B cell (primary cell): ENCODE measurements at regions not wholly inside any gene's neighbourhood (a gene's known extent, or its start where the extent isn't known, plus 50 kb on each side); places are given as distances from the start of the nearest gene placed in this dataset.

Source experiments
- ATAC-seq: fragments of 200-7000 bp; cut with Tn5 transposase; one replicate; pipeline ENCODE4 v1.10.0; 2021; ENCODE audit warnings: low read depth, mild to moderate bottlenecking, moderate number of reproducible peaks, moderate library complexity
- CTCF ChIA-PET: fragments of 350-600 bp; sonication (Branson Sonifier 250); formaldehyde crosslinking; loops from one replicate; lab custom pipeline; 2021; ENCODE audit warnings: antibody characterized with exemption, inconsistent platforms; lab: Charles Lee
- POLR2A ChIA-PET: fragments of 350-600 bp; sonication (Branson Sonifier 250); formaldehyde crosslinking; loops from one replicate; lab custom pipeline; 2021; ENCODE audit warnings: antibody characterized with exemption; lab: Charles Lee
- DNase-seq: peaks from one replicate; pipeline ENCODE4 v3.0.0; 2013
- H2AFZ ChIP-seq: 2 replicates; pipeline ENCODE4 v1.6.1; 2012; ENCODE audit warnings: mild to moderate bottlenecking, low read depth, low read length; ENCODE audit not compliant: insufficient read depth, poor library complexity, severe bottlenecking
- H3K27ac ChIP-seq, 2 donors: 1 replicate in 1 of 2; 2 replicates in 1 of 2; pipeline ENCODE4 v1.5.1; 2012 to 2013; ENCODE audit warnings: low read length in 2 of 2, mild to moderate bottlenecking in 2 of 2, moderate library complexity in 1 of 2
- H3K27me3 ChIP-seq, 4 experiments: fragments of 200-600 bp in 1 of 4; sonication (generic) in 1 of 4; replicated peaks in 1 of 4; 1 replicate in 2 of 4; 2 replicates in 2 of 4; pipeline versions ENCODE4 v1.6.1 to v1.7.0; 2013 to 2016; ENCODE audit warnings: low read length in 3 of 4, mild to moderate bottlenecking in 2 of 4, mixed read lengths in 1 of 4, moderate library complexity in 1 of 4; ENCODE audit not compliant: insufficient read depth in 4 of 4, control insufficient read depth in 3 of 4; ENCODE audit errors: control extremely low read depth in 1 of 4
- H3K36me3 ChIP-seq, 2 experiments: replicated peaks in 1 of 2; 1 replicate in 1 of 2; 2 replicates in 1 of 2; pipeline versions ENCODE4 v1.6.1 to v1.7.1; 2013; ENCODE audit warnings: low read length in 1 of 2; ENCODE audit not compliant: insufficient read depth in 2 of 2, control insufficient read depth in 1 of 2; ENCODE audit errors: control extremely low read depth in 1 of 2, extremely low read depth in 1 of 2
- H3K4me1 ChIP-seq, 2 donors: fragments of 200-600 bp in 1 of 2; sonication (generic) in 1 of 2; 1 replicate in 1 of 2; 2 replicates in 1 of 2; pipeline versions ENCODE4 v1.5.1 to v1.6.1; 2013 to 2017; ENCODE audit warnings: low read length in 2 of 2; ENCODE audit not compliant: control insufficient read depth in 2 of 2, insufficient read depth in 2 of 2
- H3K4me2 ChIP-seq: replicated peaks from 2 replicates; pipeline ENCODE3; 2012; ENCODE audit warnings: mild to moderate bottlenecking, low read depth, low read length; ENCODE audit not compliant: poor library complexity, severe bottlenecking
- H3K4me3 ChIP-seq, 5 experiments: fragments of 200-600 bp in 1 of 5; sonication (generic) in 1 of 5; 1 replicate in 3 of 5; 2 replicates in 2 of 5; pipeline versions ENCODE4 v1.5.1 to v1.7.0; 2011 to 2016; ENCODE audit warnings: low read length in 4 of 5, mild to moderate bottlenecking in 4 of 5, low read depth in 2 of 5, control low read depth in 1 of 5, moderate library complexity in 1 of 5; ENCODE audit not compliant: insufficient read depth in 1 of 5; ENCODE audit errors: control extremely low read depth in 1 of 5, extremely low read depth in 1 of 5
- H3K79me2 ChIP-seq: fragments of 200-600 bp; sonication (generic); one replicate; pipeline ENCODE4 v1.6.0; 2016; ENCODE audit warnings: low read length; ENCODE audit not compliant: control insufficient read depth, insufficient read depth
- H3K9ac ChIP-seq: fragments of 200-600 bp; sonication (generic); 2 replicates; pipeline ENCODE4 v1.6.1; 2017; ENCODE audit warnings: mild to moderate bottlenecking, low read length, moderate library complexity
- H3K9me3 ChIP-seq, 3 donors: one replicate each; pipeline versions ENCODE4 v1.6.1 to v1.7.1; 2013; ENCODE audit warnings: low read length in 2 of 3; ENCODE audit not compliant: control insufficient read depth in 2 of 3, insufficient read depth in 1 of 3; ENCODE audit errors: control extremely low read depth in 1 of 3
- H4K20me1 ChIP-seq: 2 replicates; pipeline ENCODE4 v1.6.0; 2012; ENCODE audit warnings: mild to moderate bottlenecking, low read length; ENCODE audit not compliant: insufficient read depth, control insufficient read depth, poor library complexity, severe bottlenecking
- H3K27ac Mint-ChIP-seq: one replicate; pipeline ENCODE4 v1.8.0; 2021; ENCODE audit warnings: mixed read lengths
- H3K27me3 Mint-ChIP-seq: one replicate; pipeline ENCODE4 v1.8.0; 2021; ENCODE audit warnings: mixed read lengths
- H3K4me1 Mint-ChIP-seq: one replicate; pipeline ENCODE4 v1.8.0; 2021; ENCODE audit warnings: mixed read lengths
- H3K4me3 Mint-ChIP-seq: one replicate; pipeline ENCODE4 v1.8.0; 2021; ENCODE audit warnings: mixed read lengths
- H3K9me3 Mint-ChIP-seq: one replicate; pipeline ENCODE4 v1.8.0; 2022; ENCODE audit warnings: mixed read lengths; ENCODE audit not compliant: insufficient read depth
- CTCF ChIP-seq: fragments of 200-600 bp; IDR thresholded peaks from one replicate; pipeline ENCODE4 v1.8.0; 2022; ENCODE audit warnings: antibody characterized with exemption, mild to moderate bottlenecking
- EZH2 ChIP-seq: IDR thresholded peaks from 2 replicates; pipeline ENCODE4 v1.6.1; 2012; ENCODE audit warnings: borderline replicate concordance, low read depth, mild to moderate bottlenecking, moderate library complexity, low read length; ENCODE audit not compliant: insufficient read depth, poor library complexity, severe bottlenecking
- WGBS: methylation state at CpG from one replicate; pipeline ENCODE4 v1.1.5; 2013; ENCODE audit warnings: missing lambda C conversion rate; ENCODE audit not compliant: insufficient coverage; 5-methylcytosine and 5-hydroxymethylcytosine counted together
- intact Hi-C: fragments of 100-400 bp; cut with micrococcal nuclease; formaldehyde crosslinking; loops from one replicate; pipeline ENCODE4 v1.10.0; 2022

- WGBS: no CpG with 5 or more reads among the region's 1 CpG
- POLR2A ChIA-PET: no interaction called here
Observed at GRCh38 chr12:28909291-28909690, 239.8 kb upstream of the FAR2 start.

GRCh38 chr12:28925719-28926376 lies 223.2 kb upstream of the FAR2 start:
- 58% methylated on average over 2 of the region's 3 CpGs for WGBS
- POLR2A ChIA-PET: no interaction called here

More at GRCh38 chr12:28909291-28909690, 239.8 kb upstream of the FAR2 start:
- DNase-seq (no peak), ATAC-seq (no peak)
- Histone ChIP-seq H3K27me3 (no peaks in the 10 kb centered on the region), H4K20me1 (no peaks in the 10 kb centered on the region), H3K36me3 (no peaks in the 10 kb centered on the region), H3K9me3 (peaks cover 2 to 15% (median 7%) of the 10 kb centered on the region in 3 donors), H3K9ac (no peak overlapping the region), H3K27ac (no peak overlapping the region), H2AFZ (no peak overlapping the region), H3K4me2 (no peak overlapping the region), H3K79me2 (no peaks in the 10 kb centered on the region), H3K4me1 (no peaks in the 10 kb centered on the region), H3K4me3 (no peak overlapping the region)
- intact Hi-C loops: no loop called here
- no peaks in the 10 kb centered on the region for H3K27me3 Mint-ChIP-seq
- no peak overlapping the region for H3K4me3 Mint-ChIP-seq
- H3K9me3 Mint-ChIP-seq: peaks cover 3% of the 10 kb centered on the region
- H3K27ac Mint-ChIP-seq: no peak overlapping the region
- CTCF ChIA-PET: no interaction called here
- TF ChIP-seq EZH2: no peak
- no peak for TF ChIP-seq CTCF
- no peaks in the 10 kb centered on the region for H3K4me1 Mint-ChIP-seq

More at GRCh38 chr12:28925719-28926376, 223.2 kb upstream of the FAR2 start:
- Histone ChIP-seq H3K4me3 (no peak overlapping the region), H3K9ac (no peak overlapping the region), H3K36me3 (no peaks in the 10 kb centered on the region), H2AFZ (no peak overlapping the region), H4K20me1 (no peaks in the 10 kb centered on the region), H3K4me2 (no peak overlapping the region), H3K4me1 (no peaks in the 10 kb centered on the region), H3K79me2 (no peaks in the 10 kb centered on the region), H3K9me3 (peaks cover 0 to 3% (median 1%) of the 10 kb centered on the region in 3 donors), H3K27me3 (no peaks in the 10 kb centered on the region), H3K27ac (no peak overlapping the region)
- CTCF ChIA-PET: no interaction called here
- H3K27ac Mint-ChIP-seq: no peak overlapping the region
- ATAC-seq (no peak), DNase-seq (no peak)
- intact Hi-C loops: no loop called here
- no peak for TF ChIP-seq CTCF
- no peak for TF ChIP-seq EZH2
- peaks cover 4% of the 10 kb centered on the region for H3K9me3 Mint-ChIP-seq
- H3K4me1 Mint-ChIP-seq: no peaks in the 10 kb centered on the region
- no peak overlapping the region for H3K4me3 Mint-ChIP-seq
- no peaks in the 10 kb centered on the region for H3K27me3 Mint-ChIP-seq
